COLO668 (cell line): ENCODE measurements at regions not wholly inside any gene's neighbourhood (a gene's known extent, or its start where the extent isn't known, plus 50 kb on each side); places are given as distances from the start of the nearest gene placed in this dataset.
A peak's percentile ranks its signal among the peaks of the same experiment; 100 is the strongest.
"Not testable (repeated sequence)": the region's sequence is repeated elsewhere in the genome, so short reads cannot be mapped to it uniquely, and the experiment has no call there.

ENCODE experiments used
- DNase-seq: peaks from one replicate; lab custom pipeline; 2025; ENCODE audit not compliant: unreplicated experiment; lab: John Stamatoyannopoulos, UW

DNA sequence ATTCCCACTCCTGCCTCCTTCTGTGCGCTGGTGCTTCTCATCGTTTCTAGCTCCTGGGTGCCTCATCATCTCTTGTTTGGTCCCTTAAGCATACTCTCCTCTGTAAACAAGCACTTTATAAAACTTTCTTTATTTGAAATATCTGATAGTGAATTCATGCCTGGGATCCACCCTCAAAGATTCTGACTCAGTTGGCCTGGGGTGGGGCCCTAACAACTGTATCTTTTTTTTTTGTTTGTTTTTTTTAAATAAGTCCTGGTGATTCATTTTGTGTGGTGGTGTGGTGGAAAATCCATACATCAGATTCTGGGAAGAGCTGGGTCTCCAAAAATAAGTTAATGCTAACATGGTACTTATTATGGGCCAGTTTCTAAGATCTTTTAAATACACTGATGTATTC is 678.3 kb downstream of the TOX3 start:
- DNase-seq = no peak

DNA sequence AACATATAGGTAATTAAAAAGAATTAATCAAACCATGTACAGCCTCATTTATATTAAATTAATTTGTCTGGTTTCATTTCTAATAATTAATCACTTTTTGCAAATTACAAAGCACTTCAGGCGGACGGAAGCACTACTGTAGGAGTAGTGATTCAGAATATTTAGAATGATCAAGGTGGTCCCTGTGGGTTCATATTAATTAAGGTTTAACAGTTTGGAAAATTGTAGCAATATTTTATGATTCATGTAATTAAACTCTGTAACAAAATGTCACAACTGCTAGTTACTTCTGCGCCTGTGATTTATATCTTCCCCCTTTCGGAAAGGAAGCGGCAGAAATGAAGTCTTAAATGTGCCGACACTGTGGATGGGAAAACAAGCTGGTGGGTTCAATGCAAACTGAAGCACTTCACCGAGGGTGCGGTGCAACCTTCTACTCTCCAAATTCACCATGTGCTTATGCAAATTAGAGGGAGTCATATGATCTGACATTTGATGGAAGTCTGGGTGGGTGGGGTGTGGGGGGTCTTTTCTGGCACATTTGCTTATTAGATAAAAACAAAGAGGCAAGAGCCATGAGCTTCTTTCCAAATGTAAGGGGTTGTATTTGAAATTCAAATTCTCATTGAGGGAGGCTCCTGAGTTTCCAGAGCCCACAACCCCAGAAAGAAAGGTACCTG is 679.4 kb downstream of the TOX3 start:
- DNase-seq = no peak

DNA sequence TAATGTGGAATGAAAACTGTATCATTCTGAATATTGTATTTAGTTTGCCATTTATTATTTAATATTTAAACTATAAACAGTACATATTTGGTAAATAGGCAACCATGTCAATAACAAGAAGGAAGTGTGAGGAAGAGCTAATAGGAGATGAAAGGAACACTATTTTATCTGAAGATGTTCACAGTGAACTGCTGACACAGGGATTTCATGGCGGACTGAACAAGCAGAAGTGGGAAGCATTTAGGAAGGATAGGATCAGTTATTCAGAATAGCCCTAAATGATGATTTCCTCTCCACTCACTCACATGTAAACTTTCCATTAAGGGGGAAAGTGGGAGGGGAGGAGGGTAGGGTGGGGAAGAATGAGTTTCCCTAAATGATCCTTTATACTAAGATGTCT is 682.4 kb downstream of the TOX3 start:
- DNase-seq = no peak

DNA sequence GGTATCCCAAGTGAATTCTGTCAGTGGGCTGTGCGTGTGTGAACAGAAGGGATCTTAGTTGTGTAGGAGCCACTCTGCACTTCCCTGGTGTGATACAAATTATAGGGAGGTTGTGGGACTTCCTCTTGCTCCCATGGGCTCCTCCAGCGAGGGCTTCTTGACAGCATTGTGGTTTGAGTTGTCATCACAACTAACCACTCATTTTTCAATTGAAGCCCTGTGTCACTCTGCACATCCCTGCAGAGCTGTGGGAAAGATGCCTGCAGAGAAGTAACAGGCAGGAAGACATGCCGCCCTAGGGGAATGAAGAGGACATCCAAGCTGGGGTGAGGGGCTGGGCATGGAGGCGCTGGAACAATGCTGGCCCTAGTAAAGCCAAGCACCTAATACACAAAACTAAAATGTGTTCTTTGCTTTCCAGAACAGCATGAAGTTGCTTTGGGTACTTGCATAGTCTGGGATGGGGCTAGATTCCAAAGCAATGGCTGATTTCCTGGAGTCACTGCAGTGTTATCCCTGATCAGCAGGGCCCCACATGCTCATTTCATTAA is 692.5 kb downstream of the TOX3 start:
- DNase-seq = no peak

DNA sequence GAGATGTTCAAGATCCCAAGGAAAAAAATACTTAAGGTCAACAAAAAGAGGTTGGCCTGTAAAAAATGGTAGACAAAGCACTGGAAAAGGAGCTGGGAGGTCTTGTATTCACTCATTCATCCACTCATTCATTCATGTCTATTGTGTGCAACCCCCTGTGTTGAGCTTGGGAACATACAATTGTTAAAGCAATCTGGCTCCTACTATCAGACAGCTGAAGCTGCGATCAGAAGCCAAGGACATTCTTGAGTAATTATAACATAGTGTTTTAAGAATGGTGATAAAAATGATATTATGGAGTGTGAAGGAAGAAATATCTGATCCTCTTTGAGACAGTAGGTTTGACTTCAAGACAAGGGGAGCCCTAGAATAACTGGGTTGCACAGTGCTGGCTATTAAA is 693.4 kb downstream of the TOX3 start:
- no peak for DNase-seq

DNA sequence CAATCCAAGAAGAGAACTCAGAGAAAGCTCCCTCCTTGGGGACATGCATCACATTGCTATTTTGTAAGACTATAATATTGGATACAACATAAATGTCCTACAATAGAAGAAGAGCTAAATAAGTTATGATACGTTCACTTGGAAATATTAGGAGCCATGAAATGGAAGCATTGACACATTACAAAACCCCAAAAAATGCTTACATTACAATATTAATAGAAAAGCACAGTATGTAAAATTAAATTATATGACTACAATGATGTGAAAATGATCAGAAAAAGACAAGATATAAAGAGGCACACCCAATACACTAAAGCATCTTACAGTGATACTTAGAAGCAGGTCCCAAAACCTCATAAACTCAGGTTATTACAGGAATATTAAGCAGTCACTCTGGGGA is 694.1 kb downstream of the TOX3 start:
- DNase-seq = no peak

DNA sequence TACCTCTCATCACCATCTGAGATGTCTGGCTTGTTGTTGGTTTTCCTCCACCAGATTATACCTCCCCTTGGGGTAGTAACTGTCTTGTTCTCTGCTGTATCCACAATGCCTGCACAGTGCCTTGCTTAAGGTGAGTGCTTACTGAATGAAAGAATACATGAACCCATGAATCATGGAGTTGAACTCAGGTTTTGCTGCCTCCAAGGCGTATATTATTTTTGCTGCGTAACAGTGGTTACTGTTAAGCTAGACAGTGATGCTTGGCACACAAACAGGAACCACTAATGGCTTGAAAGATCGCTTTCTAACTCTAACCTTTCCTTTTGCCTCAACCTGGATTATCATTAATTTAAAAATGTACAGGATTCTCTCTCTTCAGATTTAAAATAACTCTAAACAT is 695.8 kb downstream of the TOX3 start:
- no peak for DNase-seq

DNA sequence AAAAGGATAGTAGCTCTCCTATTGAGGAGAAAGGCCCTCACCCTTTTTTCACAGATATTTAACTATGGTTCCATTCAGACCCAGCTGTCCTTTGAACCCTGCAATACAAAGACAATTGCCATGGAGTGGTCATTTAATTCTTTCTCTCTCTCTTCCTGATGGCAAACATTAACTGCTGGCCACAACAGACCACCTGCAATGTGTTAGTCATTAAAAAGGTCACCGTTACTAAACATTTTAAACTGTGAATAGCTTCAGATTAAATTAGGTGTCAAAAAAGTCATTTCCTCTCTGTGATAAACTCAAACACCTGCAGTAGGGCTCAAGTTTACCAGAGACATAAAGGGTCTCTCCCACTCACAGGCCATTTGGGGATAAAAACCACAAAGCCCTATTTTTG is 697.2 kb downstream of the TOX3 start:
- DNase-seq = no peak

DNA sequence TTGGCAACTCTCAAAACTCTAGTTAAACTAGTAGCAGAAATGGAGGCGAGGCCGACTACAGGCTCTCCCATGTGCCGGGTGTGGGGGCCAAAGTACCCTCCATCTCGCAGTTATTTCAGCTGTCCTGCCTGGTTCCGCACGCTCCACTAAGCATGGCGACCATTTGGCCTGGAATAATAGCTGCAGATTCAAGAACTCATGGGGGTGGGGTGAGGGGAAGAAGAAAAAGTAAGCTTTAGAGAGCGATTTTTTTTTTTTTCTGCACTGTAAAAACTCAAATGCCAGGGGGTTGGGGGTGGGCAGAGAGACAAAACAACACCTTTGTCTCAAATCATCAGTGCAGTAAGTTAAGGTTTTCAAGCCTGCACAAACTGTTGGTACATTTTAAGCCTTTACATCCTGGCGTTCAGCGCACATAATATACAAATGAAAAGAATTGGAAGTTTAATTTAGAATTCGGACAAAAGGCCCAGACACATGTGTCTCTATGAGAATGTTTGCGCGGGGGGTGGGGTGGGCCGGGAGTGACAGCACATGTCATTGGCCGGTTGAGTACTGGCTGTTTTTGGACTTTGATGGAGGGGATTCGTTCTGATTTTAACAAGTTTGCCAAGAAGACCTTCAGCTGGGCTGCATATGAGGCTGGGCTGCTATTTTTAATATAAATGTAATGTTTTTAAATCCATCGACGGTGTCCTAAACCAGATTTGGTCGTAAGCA is 694.7 kb upstream of the SALL1 start:
- DNase-seq = no peak

DNA sequence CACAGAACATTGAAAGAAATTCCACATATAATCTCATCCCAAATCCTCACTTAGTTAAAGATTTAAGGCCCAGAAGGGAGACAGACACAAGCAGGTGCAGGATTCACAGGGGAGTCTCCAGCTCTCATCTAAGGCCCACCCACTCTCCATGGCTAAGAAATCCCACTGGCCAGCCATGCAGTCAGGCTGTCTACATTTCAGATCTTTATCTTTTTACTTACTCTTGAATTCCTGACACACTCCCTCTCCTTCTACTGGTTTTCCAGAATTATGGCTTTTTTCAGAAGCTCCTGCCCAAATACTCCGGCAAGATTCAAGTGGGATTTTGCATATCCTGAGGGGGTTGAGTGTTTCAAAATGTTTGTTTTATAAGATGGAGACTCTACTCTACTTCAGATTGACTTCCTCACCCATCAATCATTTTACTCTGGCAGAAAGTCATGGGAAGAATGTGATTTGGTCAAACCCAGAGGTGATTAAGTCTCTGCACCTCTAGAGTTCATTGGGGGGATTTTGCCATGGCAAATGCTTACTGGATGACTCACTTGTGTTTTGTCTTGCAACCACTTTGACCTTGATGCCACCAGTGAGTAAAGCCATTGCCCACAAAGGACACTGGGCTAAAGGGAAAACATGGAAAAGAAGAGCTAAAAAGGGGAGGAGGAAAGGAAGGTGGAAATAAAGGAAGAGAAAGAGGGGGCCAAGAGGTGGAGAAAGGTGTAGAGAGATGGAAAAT is 688.8 kb upstream of the SALL1 start:
- DNase-seq = no peak

DNA sequence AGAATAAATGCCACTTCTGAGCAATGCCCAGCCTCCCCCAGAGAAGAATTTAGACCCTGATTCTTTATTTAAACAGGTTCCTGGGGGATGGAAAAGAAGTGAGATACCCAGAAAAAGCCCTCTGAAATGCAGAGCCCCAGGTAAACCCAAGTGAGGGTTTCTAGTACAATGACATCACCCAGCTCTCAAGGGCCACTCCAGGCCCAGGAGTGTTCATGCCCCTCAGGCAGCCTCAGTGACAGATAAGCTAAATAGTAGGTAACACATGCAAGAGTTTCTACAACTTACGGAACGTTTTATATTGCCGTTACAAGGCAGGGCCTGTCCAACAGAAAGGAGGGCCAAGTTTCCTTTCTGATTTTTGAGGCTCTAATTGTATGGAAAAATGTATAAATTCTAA is 683.7 kb upstream of the SALL1 start:
- no peak for DNase-seq

DNA sequence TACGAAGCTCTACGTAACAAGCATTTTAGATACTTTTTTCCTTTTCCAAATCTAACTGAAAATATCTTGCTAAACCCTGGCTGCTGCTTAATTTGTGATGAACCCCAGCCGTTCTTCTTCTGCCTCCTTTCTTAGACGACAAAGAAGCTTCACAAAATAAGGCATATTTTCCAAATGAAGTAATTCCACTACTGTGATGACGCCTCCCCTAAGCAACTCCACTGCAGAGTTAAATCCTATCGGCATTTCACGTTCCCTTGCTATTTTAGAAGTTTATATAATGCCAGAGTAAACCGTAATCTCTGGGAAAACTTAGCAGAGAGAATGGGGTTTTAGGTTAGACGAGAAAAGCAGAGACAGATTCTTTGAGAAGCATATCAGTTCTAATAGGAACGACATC is 683.1 kb upstream of the SALL1 start:
- no peak for DNase-seq

DNA sequence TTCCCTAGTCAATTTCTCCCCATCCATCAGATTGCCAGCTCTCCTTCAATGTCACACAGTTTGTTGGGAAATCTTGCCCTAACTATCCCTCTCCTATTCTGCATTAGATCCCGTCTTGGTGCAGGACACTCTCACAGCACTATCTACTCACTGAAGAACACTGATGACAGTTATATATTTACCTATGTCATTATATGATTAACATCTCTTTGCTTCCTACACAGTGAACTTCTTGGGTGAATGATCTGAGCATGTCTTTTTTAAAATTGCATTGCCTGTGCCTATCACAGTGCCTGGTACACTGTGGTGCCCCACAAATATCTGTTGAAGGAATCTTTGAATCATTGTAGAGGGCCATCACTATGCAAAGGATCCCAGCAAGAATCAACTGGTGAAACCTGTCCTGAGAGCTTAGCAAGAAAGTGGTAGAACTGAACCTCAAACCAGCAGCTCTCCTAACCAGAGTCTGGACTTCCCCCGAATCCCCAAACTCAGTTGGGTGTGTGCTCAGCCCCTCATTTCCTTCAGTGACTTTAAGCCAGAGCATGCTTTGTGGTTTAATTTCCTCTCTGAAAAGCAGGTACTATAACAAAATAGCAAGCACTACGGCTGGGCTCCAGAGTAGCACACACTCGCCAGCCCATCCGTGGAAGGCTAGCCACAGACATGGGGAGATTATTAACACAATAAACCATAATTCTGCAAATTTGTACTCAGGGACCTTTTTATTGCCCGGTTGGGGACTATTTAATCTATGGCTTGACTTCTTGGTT is 680.7 kb upstream of the SALL1 start:
- DNase-seq = no peak

DNA sequence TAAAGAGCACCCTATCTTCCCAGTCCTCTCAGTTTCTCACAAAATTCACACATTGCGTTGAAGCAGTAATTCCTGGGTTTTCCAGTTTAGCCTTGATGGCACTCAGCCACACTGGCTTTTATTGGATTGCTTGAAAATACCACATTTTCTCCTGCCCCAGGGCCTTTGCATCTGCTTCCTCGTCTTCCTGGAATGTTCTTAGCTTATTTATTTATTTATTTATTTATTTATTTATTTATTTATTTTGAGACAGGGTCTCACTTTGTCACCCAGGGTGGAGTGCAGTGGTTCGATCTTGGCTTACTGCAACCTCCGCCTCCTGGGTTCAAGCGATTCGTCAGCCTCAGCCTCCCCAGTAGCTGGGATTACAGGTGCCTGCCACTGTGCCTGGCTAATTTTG is 680.0 kb upstream of the SALL1 start:
- DNase-seq = not testable (repeated sequence)

DNA sequence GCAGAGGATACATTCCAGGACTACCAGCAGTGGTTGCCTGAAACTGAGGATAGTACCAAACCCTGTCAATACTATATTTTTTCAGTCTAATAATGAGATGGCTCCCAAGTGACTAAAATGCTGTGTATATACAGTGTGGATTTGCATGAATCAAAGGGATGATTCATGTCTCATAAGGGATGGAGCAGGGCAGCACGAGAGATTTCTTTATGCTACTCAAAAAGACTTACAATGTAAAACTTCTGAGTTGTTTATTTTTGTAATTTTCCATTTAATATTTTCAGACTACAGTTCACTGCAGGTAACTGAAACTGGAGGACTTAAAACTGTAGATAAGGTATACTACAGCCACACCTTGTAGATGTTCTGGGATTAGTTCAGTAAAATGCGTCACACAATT is 674.7 kb upstream of the SALL1 start:
- DNase-seq = no peak

DNA sequence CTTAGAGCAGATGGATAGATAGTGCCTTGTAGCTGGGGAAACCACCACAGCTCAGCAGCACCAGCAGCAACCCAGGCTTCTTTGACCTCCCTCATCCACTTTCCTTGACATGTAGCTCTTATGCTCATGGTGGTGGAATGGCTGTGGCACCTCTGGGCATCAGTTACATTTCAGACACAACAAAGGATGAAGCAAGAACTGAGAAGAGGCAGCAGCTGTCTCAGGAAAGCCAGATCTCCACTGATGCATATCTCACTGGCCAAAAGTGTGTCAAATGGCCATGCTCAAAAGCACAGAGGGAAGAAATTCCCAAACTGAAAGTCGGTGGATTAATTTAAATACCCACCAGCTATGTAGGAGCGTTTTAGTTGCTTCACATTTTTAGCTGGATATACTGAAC is 671.4 kb upstream of the SALL1 start:
- no peak for DNase-seq

DNA sequence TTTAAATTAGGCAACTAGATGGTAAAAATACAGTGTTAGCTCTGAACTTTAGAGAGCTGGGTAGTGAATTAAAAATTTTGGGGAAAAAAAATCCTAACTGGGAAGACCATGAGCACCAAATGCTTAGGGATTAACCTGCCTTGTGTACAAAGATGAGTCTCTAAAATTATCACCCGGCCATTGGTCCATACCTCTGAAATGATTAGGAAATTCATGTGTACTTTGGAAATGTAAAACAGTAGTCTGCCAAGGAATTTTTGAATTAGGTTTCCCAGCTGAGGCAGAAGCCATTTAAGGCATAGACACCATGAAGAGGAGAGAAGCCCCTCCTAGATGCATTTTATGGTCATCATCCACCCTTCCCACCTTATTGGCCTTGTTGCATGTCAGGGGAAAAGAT is 670.5 kb upstream of the SALL1 start:
- no peak for DNase-seq

DNA sequence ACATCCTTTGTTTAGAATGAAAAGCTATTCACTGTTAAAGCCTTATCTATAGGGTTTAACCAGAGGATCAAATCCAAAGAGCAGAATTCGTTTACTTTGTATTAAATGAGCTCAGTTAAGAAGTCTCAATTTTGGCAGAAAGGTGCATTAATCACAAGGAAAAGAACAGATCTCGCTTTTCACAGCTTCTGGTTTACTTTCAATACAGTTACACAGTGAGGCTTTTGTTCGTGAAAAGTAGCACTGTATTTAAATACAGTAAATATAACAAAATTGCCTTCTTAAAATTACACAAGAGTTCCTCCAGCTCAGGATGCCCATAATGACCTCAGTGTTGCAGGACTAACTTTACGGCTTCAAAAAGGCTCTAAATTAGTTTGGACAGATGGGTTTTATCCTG is 669.1 kb upstream of the SALL1 start:
- no peak for DNase-seq

DNA sequence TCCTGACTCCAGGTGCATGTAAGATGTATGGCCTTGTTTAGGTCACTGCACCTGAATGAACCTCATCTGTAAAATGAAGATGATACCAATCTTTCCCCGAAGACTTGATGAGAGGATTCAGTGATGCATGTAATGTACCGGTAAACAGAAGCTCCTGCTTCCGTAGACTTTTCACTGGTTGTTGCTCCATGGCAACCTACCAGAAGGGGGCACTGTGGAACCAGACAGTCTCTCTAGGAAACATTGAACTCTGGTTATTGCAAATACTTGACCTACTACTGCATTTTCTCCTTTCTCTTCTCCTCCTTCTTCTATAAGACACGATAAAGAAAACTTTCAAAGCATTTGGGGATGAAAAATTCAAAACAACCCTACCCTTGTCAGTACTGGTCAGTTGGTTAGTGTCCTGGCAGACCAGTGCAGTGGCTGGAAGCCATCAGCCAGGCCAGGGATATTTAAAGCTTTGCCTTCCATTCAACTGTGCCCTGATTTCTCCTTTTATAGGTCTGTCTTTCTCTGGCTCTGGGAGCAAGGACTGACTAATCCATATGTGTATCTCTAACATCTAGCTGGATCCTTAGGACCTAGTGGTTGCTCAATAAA is 667.4 kb upstream of the SALL1 start:
- peak; percentile 52 for DNase-seq

DNA sequence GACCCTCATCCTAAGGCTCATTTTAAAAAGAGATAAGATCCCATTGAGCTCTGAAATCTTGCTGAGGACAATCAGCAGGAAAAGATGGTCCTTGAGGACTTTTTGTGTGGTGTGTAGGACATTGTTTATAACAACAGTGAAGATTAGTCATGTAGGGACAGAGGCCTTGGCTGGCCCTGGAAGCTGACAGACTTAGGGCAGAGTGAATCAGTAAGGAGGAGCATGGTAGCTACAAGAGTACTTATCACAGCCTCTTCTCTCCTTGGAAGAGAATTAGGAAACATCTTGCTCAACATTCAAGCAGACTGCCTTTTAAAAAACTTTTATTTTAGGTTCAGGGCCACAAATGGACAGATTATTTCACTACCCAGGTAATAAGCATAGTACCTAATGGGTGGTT is 665.9 kb upstream of the SALL1 start:
- DNase-seq = no peak

DNA sequence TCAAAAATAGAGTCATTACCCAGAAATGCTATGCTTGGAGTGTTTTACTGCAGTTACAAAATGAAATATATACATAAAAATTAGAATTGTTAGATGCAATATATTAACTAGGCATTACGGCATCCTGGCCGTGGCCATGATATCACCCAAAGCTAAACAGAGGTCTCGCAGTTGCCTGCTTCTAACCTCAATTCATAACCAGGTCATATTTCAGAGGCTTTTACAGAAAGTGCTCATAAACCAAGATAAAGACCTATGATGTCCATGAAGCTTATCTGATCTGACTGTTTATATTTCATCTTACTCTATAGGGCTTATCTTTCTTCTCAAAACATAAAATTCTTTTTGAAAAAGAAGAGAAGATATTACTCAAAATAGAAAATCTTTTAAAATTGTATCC is 664.5 kb upstream of the SALL1 start:
- no peak for DNase-seq
